Fibroblast of the aortic adventitia (primary cell): ENCODE measurements at regions not wholly inside any gene's neighbourhood (a gene's known extent, or its start where the extent isn't known, plus 50 kb on each side); places are given as distances from the start of the nearest gene placed in this dataset.
A peak's percentile ranks its signal among the peaks of the same experiment; 100 is the strongest.
"Not testable (repeated sequence)": the region's sequence is repeated elsewhere in the genome, so short reads cannot be mapped to it uniquely, and the experiment has no call there.

ENCODE experiments used
- DNase-seq: peaks from one replicate; pipeline ENCODE4 v3.0.0-alpha.2; 2010; ENCODE audit warnings: low read depth
- H3K4me3 ChIP-seq: 2 replicates; pipeline ENCODE4 v1.5.1; 2011; ENCODE audit warnings: low read depth, mild to moderate bottlenecking, control low read depth, low read length, moderate library complexity
- CTCF ChIP-seq: IDR thresholded peaks from 2 replicates; pipeline ENCODE4 v1.5.1; 2011; ENCODE audit warnings: mild to moderate bottlenecking, low read length, control low read depth, inconsistent platforms; ENCODE audit not compliant: insufficient read depth

GRCh38 chr2:235105821-235106359, 154.1 kb downstream of the SH3BP4 start:
- DNase-seq: no peak
- no peak overlapping the region for H3K4me3 ChIP-seq
- no peak for TF ChIP-seq CTCF

- DNase-seq: peak; percentile 81
- peak; percentile 83 for TF ChIP-seq CTCF
- no peak overlapping the region for H3K4me3 ChIP-seq
Observed at GRCh38 chr2:235106874-235107639, 155.2 kb downstream of the SH3BP4 start.

- TF ChIP-seq CTCF: no peak
- no peak for DNase-seq
- H3K4me3 ChIP-seq: no peak overlapping the region
Observed at GRCh38 chr2:235107640-235107951, 155.8 kb downstream of the SH3BP4 start.

DNA sequence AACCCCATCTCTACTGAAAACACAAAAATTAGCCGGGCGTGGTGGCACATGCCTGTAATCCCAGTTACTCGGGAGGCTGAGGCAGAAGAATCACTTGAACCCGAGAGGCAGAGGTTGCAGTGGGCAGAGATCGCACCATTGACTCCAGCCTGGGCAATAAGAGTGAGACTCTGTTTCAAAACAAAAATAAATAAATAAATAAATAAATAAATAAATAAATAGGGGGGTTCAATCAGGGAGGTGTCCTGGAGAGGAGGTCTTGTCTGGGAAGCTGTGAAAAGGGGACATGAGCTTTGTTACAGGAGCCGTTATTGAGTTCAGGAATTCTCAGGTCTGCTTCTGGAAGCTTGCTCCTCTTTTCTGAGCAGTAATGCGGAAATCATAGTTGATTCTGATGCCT, 157.7 kb downstream of the SH3BP4 start:
- H3K4me3 ChIP-seq, DNase-seq: not testable (repeated sequence)

DNA sequence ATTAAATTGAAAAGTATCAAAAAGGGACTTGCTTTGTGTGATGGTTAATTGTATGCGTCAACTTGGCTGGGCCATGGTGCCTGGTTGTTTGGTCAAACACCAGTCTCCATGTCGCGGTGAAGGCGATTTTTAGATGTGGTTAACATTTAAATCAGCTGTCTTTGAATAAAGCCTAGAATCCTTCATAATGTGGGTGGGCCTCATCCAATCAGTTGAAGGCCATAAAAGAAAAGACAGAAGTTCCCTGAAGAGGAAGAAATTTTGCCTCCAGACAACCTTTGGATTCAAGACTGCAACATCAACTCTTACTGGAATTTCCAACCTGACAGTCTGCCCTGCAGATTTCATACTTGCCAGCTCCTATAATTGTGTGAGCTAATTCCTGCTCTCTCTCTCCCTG, 160.5 kb downstream of the SH3BP4 start:
- TF ChIP-seq CTCF: no peak
- no peak for DNase-seq
- no peak overlapping the region for H3K4me3 ChIP-seq

DNA sequence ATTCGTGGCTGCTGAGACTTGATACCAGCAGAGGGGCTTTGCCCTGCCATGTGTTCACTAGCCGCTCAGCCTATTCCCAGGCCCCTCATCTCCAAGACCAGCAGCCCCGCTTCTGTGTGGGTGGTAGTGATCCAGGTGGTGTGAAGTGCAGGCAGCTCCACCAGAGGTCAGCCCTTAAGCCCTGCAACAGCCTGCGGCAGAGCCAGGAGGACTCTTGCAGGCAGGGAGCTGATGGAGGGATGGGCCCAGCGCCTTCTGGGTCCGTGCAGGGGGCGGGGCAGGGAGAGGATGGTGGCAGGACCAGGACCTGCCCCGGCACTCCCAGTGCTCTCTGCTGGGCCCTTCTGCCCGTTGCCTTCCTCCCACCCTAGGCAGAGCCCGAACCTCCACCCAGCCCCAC, 162.0 kb downstream of the SH3BP4 start:
- no peak for DNase-seq
- H3K4me3 ChIP-seq: no peak overlapping the region
- no peak for TF ChIP-seq CTCF

- no peak overlapping the region for H3K4me3 ChIP-seq
- no peak for DNase-seq
- no peak for TF ChIP-seq CTCF
Observed at GRCh38 chr2:235114286-235114685, 162.5 kb downstream of the SH3BP4 start.
